G401.6 (cell line): ENCODE measurements at regions not wholly inside any gene's neighbourhood (a gene's known extent, or its start where the extent isn't known, plus 50 kb on each side); places are given as distances from the start of the nearest gene placed in this dataset.

ENCODE experiments used
- FAIRE-seq: peaks from 2 replicates; lab custom pipeline; 2012; peaks lifted over from hg19 to GRCh38; lab: Jason Lieb, UNC

- no peak for FAIRE-seq
Observed at GRCh38 chr18:56120782-56121181, 517.6 kb downstream of the TXNL1 start.

- no peak for FAIRE-seq
Observed at GRCh38 chr18:56119681-56120080, 518.7 kb downstream of the TXNL1 start.

- FAIRE-seq = no peak
Observed at GRCh38 chr18:56118422-56118821, 520.0 kb downstream of the TXNL1 start.

GRCh38 chr18:56115071-56116015, 523.0 kb downstream of the TXNL1 start:
- no peak for FAIRE-seq

- no peak for FAIRE-seq
Observed at GRCh38 chr18:56112984-56113383, 525.0 kb upstream of the TCF4 start.

GRCh38 chr18:56112013-56112749, 524.2 kb upstream of the TCF4 start:
- no peak for FAIRE-seq

GRCh38 chr18:56109757-56110156, 521.8 kb upstream of the TCF4 start:
- no peak for FAIRE-seq

- FAIRE-seq = no peak
Observed at GRCh38 chr18:56108478-56109367, 520.7 kb upstream of the TCF4 start.

GRCh38 chr18:56107821-56108477, 520.0 kb upstream of the TCF4 start:
- FAIRE-seq = no peak

GRCh38 chr18:56100090-56100722, 512.2 kb upstream of the TCF4 start:
- FAIRE-seq = no peak

GRCh38 chr18:56097621-56098020, 509.6 kb upstream of the TCF4 start:
- no peak for FAIRE-seq

- FAIRE-seq = no peak
Observed at GRCh38 chr18:56096861-56097260, 508.9 kb upstream of the TCF4 start.

GRCh38 chr18:56089612-56090258, 501.7 kb upstream of the TCF4 start:
- FAIRE-seq = no peak

GRCh38 chr18:56086786-56087185, 498.8 kb upstream of the TCF4 start:
- FAIRE-seq = no peak

GRCh38 chr18:56086176-56086575, 498.2 kb upstream of the TCF4 start:
- no peak for FAIRE-seq

- FAIRE-seq = no peak
Observed at GRCh38 chr18:56085551-56085950, 497.6 kb upstream of the TCF4 start.

- no peak for FAIRE-seq
Observed at GRCh38 chr18:56083523-56084287, 495.7 kb upstream of the TCF4 start.

- FAIRE-seq = no peak
Observed at GRCh38 chr18:56083097-56083521, 495.1 kb upstream of the TCF4 start.

- FAIRE-seq = no peak
Observed at GRCh38 chr18:56076723-56077122, 488.7 kb upstream of the TCF4 start.

GRCh38 chr18:56068701-56069100, 480.7 kb upstream of the TCF4 start:
- FAIRE-seq = no peak
